AG04449 (cell line): ENCODE measurements at regions not wholly inside any gene's neighbourhood (a gene's known extent, or its start where the extent isn't known, plus 50 kb on each side); places are given as distances from the start of the nearest gene placed in this dataset.

ENCODE experiments used
- CTCF ChIA-PET: fragments of 350-600 bp; formaldehyde crosslinking; extraction: SDS; loops from one replicate; lab custom pipeline; 2021; ENCODE audit warnings: antibody characterized with exemption; lab: Yijun Ruan, JAX
- POLR2A ChIA-PET: fragments of 400-600, 350-600 bp; formaldehyde crosslinking; extraction: SDS; loops from one replicate; lab custom pipeline; 2020; ENCODE audit warnings: antibody characterized with exemption, inconsistent platforms; lab: Yijun Ruan, JAX
- DNase-seq: peaks from one replicate; pipeline ENCODE4 v3.0.0-alpha.2; 2010; ENCODE audit warnings: low read depth, low spot score
- H3K4me3 ChIP-seq: 2 replicates; pipeline ENCODE4 v1.5.1; 2011; ENCODE audit warnings: low read depth, mild to moderate bottlenecking, control low read depth, low read length
- CTCF ChIP-seq: IDR thresholded peaks from one replicate; pipeline ENCODE4 v1.5.1; 2011; ENCODE audit warnings: mild to moderate bottlenecking, moderate library complexity, low read length, control low read depth, inconsistent platforms; ENCODE audit not compliant: insufficient read depth; ENCODE audit errors: missing control alignments

GRCh38 chr17:79680318-79680695, 50.4 kb upstream of the ENPP7 start:
- ChIA-PET CTCF (no interaction called here), POLR2A (no interaction called here)
- no peak for DNase-seq
- no peak for TF ChIP-seq CTCF
- H3K4me3 ChIP-seq = no peak overlapping the region

GRCh38 chr17:79679631-79680317, 51.0 kb upstream of the ENPP7 start:
- DNase-seq = no peak
- no peak overlapping the region for H3K4me3 ChIP-seq
- ChIA-PET CTCF (no interaction called here), POLR2A (no interaction called here)
- TF ChIP-seq CTCF = no peak

- no peak overlapping the region for H3K4me3 ChIP-seq
- no peak for TF ChIP-seq CTCF
- no peak for DNase-seq
- POLR2A ChIA-PET = no interaction called here
- CTCF ChIA-PET = no interaction called here
Observed at GRCh38 chr17:79678736-79679255, 51.9 kb upstream of the ENPP7 start.

- POLR2A ChIA-PET = no interaction called here
- no peak for DNase-seq
- CTCF ChIA-PET = no interaction called here
- H3K4me3 ChIP-seq = no peak overlapping the region
- no peak for TF ChIP-seq CTCF
Observed at GRCh38 chr17:79678091-79678735, 52.5 kb upstream of the ENPP7 start.

- no peak overlapping the region for H3K4me3 ChIP-seq
- ChIA-PET POLR2A (no interaction called here), CTCF (no interaction called here)
- DNase-seq = no peak
- no peak for TF ChIP-seq CTCF
Observed at GRCh38 chr17:79677646-79678045, 53.1 kb upstream of the ENPP7 start.

- DNase-seq = no peak
- H3K4me3 ChIP-seq = no peak overlapping the region
- ChIA-PET POLR2A (no interaction called here), CTCF (no interaction called here)
- TF ChIP-seq CTCF = no peak
Observed at GRCh38 chr17:79676796-79677195, 53.9 kb upstream of the ENPP7 start.
